ENCODE measurements at regions not wholly inside any gene's neighbourhood (a gene's known extent, or its start where the extent isn't known, plus 50 kb on each side); places are given as distances from the start of the nearest gene placed in this dataset.

DNA sequence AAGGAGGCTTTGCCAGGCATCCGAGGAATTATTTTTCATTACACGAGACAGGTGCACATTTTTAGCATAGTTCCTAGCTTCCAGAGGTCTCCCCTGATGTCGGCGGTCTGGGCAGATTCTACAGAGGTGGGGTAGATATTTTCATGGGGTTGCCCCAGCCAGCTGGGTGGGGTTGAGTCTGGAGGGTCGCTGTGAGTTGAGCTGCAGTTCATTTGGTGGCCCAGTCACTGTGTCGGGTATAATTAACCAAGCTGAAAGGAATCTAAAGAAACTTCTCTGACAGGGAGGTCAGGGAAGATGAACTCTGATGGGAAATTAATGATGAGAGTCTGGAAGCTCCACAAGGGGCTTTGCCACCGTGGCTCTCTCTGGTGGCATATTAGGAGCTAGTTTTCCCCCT, 233.7 kb upstream of the NAV2 start:
- Histone ChIP-seq H3K9me3 (replicated peaks in 1 of 2; ENCODE audit: control insufficient read depth in 1 of 2, insufficient read depth in 1 of 2, low read length in 2 of 2) (no peaks in the 10 kb centered on the region), H3K36me3 (replicated peaks in 1 of 2; ENCODE audit: control insufficient read depth in 1 of 2, insufficient read depth in 2 of 2, low read length in 2 of 2) (no peaks in the 10 kb centered on the region), H3K27ac (ENCODE audit: low read depth in 1 of 2, low read length in 2 of 2) (no peak overlapping the region), H3K27me3 (ENCODE audit: control insufficient read depth in 2 of 2, insufficient read depth in 2 of 2, low read length in 2 of 2) (no peaks in the 10 kb centered on the region), H3K9ac (ENCODE audit: insufficient read depth, low read length, poor library complexity, severe bottlenecking) (no peak overlapping the region), H3K79me2 (ENCODE audit: insufficient read depth, low read length) (no peaks in the 10 kb centered on the region), H4K20me1 (ENCODE audit: insufficient read depth, low read length) (no peaks in the 10 kb centered on the region), H3K4me2 (replicated peaks; ENCODE audit: extremely low read depth, low read length, poor library complexity, severe bottlenecking) (no peak overlapping the region), H2AFZ (ENCODE audit: insufficient read depth, low read depth, low read length, poor library complexity, severe bottlenecking) (no peak overlapping the region), H3K4me1 (ENCODE audit: control insufficient read depth in 1 of 2, insufficient read depth in 2 of 2, low read length in 2 of 2) (no peaks in the 10 kb centered on the region), H3K4me3 (replicated peaks in 1 of 3; ENCODE audit: low read depth in 2 of 3, low read length in 3 of 3) (no peak overlapping the region)
- no peaks in the 10 kb centered on the region for H3K4me1 Mint-ChIP-seq
- no peak overlapping the region for H3K27ac Mint-ChIP-seq
- peaks cover 0 to 2% (median 0%) of the 10 kb centered on the region in 7 donors for H3K9me3 Mint-ChIP-seq
- H3K36me3 Mint-ChIP-seq = no peaks in the 10 kb centered on the region
- H3K4me3 Mint-ChIP-seq = no peak overlapping the region
- peaks cover 0 to 5% (median 4%) of the 10 kb centered on the region in 3 donors for H3K27me3 Mint-ChIP-seq (ENCODE audit: low read depth in 3 of 3)
- no peak for DNase-seq
- WGBS (ENCODE audit: insufficient coverage) = 89% methylated on average over 5 of the region's 7 CpGs
- intact Hi-C loops (cut with micrococcal nuclease) = no loop called here
- no peak for TF ChIP-seq CTCF (IDR thresholded peaks at IDR 0.05)

DNA sequence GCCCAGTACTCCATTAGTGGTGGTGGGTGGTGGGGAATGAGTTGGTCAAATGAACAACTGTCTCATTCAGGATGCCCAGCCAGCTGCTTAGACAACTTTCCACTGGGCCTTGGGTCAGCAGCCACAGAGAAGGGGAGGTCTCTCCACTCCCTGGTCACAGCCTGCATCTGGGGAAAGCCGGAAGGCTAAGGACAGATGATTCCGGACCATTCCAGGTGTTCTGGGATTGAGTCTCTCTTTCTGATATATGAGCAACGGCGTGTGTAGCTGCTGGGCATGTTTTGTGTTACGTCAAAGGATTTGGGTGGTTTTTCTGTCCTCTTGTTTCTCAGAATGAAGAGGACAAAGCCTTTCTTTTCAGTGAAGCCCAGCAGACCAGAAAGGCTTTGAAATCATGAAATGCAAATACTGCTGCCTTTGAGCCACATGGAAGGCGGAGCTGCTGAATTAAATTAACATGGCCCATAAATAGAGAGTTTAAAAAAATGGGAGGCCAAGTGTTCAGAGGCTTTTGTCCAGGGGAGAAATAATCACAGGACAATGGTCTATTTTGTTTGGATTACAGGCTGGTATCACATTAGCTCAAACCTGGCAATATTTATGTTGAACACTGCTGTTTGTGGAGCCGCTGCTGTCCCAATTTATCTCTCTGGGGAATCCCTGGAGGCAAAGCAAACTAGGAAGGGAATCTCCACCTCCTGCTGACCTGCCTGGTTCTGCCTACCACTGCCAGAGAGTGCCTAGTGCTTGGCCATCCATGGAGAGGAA, 234.4 kb upstream of the E2F8 start:
- Mint-ChIP-seq H3K4me1 (no peaks in the 10 kb centered on the region), H3K36me3 (no peaks in the 10 kb centered on the region), H3K4me3 (no peak overlapping the region), H3K27ac (no peak overlapping the region), H3K27me3 (ENCODE audit: low read depth in 3 of 3) (peaks cover 2 to 9% (median 7%) of the 10 kb centered on the region in 3 donors), H3K9me3 (peaks cover 0 to 2% (median 0%) of the 10 kb centered on the region in 7 donors)
- Histone ChIP-seq H3K27me3 (ENCODE audit: control insufficient read depth in 2 of 2, insufficient read depth in 2 of 2, low read length in 2 of 2) (no peaks in the 10 kb centered on the region), H3K4me2 (replicated peaks; ENCODE audit: extremely low read depth, low read length, poor library complexity, severe bottlenecking) (no peak overlapping the region), H4K20me1 (ENCODE audit: insufficient read depth, low read length) (no peaks in the 10 kb centered on the region), H3K36me3 (replicated peaks in 1 of 2; ENCODE audit: control insufficient read depth in 1 of 2, insufficient read depth in 2 of 2, low read length in 2 of 2) (no peaks in the 10 kb centered on the region), H3K9ac (ENCODE audit: insufficient read depth, low read length, poor library complexity, severe bottlenecking) (no peak overlapping the region), H3K79me2 (ENCODE audit: insufficient read depth, low read length) (no peaks in the 10 kb centered on the region), H3K4me3 (replicated peaks in 1 of 3; ENCODE audit: low read depth in 2 of 3, low read length in 3 of 3) (no peak overlapping the region), H3K27ac (ENCODE audit: low read depth in 1 of 2, low read length in 2 of 2) (no peak overlapping the region), H3K4me1 (ENCODE audit: control insufficient read depth in 1 of 2, insufficient read depth in 2 of 2, low read length in 2 of 2) (no peaks in the 10 kb centered on the region), H3K9me3 (replicated peaks in 1 of 2; ENCODE audit: control insufficient read depth in 1 of 2, insufficient read depth in 1 of 2, low read length in 2 of 2) (no peaks in the 10 kb centered on the region), H2AFZ (ENCODE audit: insufficient read depth, low read depth, low read length, poor library complexity, severe bottlenecking) (no peak overlapping the region)
- intact Hi-C loops (cut with micrococcal nuclease) = no loop called here
- 81% methylated on average over 4 of the region's 7 CpGs for WGBS (ENCODE audit: insufficient coverage)
- no peak for DNase-seq
- TF ChIP-seq CTCF (IDR thresholded peaks at IDR 0.05) = no peak
